ENCODE measurements at regions not wholly inside any gene's neighbourhood (a gene's known extent, or its start where the extent isn't known, plus 50 kb on each side); places are given as distances from the start of the nearest gene placed in this dataset.

GRCh38 chr7:130845581-130846085, 111.6 kb upstream of the KLF14 start:
- Histone ChIP-seq H3K4me1 (no peaks in the 10 kb centered on the region), H3K27me3 (no peaks in the 10 kb centered on the region), H3K36me3 (no peaks in the 10 kb centered on the region), H3K9me3 (no peaks in the 10 kb centered on the region), H3K4me3 (replicated peaks in 1 of 3) (no peak overlapping the region), H3K27ac (no peak overlapping the region)
- no peak for DNase-seq
- 73 to 75% methylated on average over 11 of the region's 11 CpGs for WGBS, 2 donors
- intact Hi-C loops (cut with DNase I), result no loop called here
- TF ChIP-seq CTCF (IDR thresholded peaks at IDR 0.05), result no peak
- TF ChIP-seq POLR2A (IDR thresholded peaks at IDR 0.05), result no peak

GRCh38 chr7:130849604-130850003, 115.6 kb upstream of the KLF14 start:
- DNase-seq, result no peak
- Histone ChIP-seq H3K27ac (no peak overlapping the region), H3K9me3 (no peaks in the 10 kb centered on the region), H3K36me3 (no peaks in the 10 kb centered on the region), H3K4me3 (replicated peaks in 1 of 3) (no peak overlapping the region), H3K27me3 (no peaks in the 10 kb centered on the region), H3K4me1 (no peaks in the 10 kb centered on the region)
- 93 to 95% methylated on average over 2 of the region's 2 CpGs for WGBS, 2 donors
- intact Hi-C loops (cut with DNase I), result no loop called here
- TF ChIP-seq CTCF (IDR thresholded peaks at IDR 0.05) (no peak), POLR2A (IDR thresholded peaks at IDR 0.05) (no peak)

- Histone ChIP-seq H3K27me3 (no peaks in the 10 kb centered on the region), H3K36me3 (peaks cover 4% of the 10 kb centered on the region in 2 donors), H3K4me3 (replicated peaks in 1 of 3) (no peak overlapping the region), H3K4me1 (no peaks in the 10 kb centered on the region), H3K9me3 (no peaks in the 10 kb centered on the region), H3K27ac (no peak overlapping the region)
- intact Hi-C loops (cut with DNase I), result no loop called here
- 90 to 95% methylated on average over 1 of the region's 1 CpG for WGBS, 2 donors
- no peak for DNase-seq
- TF ChIP-seq POLR2A (IDR thresholded peaks at IDR 0.05), result no peak
These were observed 116.9 kb upstream of the KLF14 start for GRCh38 chr7:130850956-130851355.

- WGBS, 2 donors, result 83 to 84% methylated on average over 7 of the region's 7 CpGs
- no peak for DNase-seq
- Histone ChIP-seq H3K4me3 (replicated peaks in 1 of 3) (no peak overlapping the region), H3K9me3 (no peaks in the 10 kb centered on the region), H3K36me3 (peaks cover 10 to 11% of the 10 kb centered on the region in 2 donors), H3K4me1 (no peaks in the 10 kb centered on the region), H3K27me3 (no peaks in the 10 kb centered on the region), H3K27ac (no peak overlapping the region)
- intact Hi-C loops (cut with DNase I), result no loop called here
- no peak for TF ChIP-seq CTCF (IDR thresholded peaks at IDR 0.05)
- TF ChIP-seq POLR2A (IDR thresholded peaks at IDR 0.05), result no peak
These were observed 118.9 kb upstream of the KLF14 start for GRCh38 chr7:130852867-130853266.

GRCh38 chr7:130853503-130854279, 119.7 kb upstream of the KLF14 start:
- H3K36me3 ChIP-seq, result peaks cover 10 to 11% of the 10 kb centered on the region in 2 donors
- H3K4me1 ChIP-seq, result no peaks in the 10 kb centered on the region
- H3K9me3 ChIP-seq, result no peaks in the 10 kb centered on the region
- DNase-seq, result no peak
- 95% methylated on average over 7 of the region's 7 CpGs for WGBS, 2 donors
- no peak overlapping the region for H3K27ac ChIP-seq
- intact Hi-C loops (cut with DNase I), result no loop called here
- H3K27me3 ChIP-seq, result no peaks in the 10 kb centered on the region
- no peak overlapping the region for H3K4me3 ChIP-seq (replicated peaks in 1 of 3)
- no peak for TF ChIP-seq POLR2A (IDR thresholded peaks at IDR 0.05)
- TF ChIP-seq CTCF (IDR thresholded peaks at IDR 0.05), result no peak
